ENCODE measurements at regions not wholly inside any gene's neighbourhood (a gene's known extent, or its start where the extent isn't known, plus 50 kb on each side); places are given as distances from the start of the nearest gene placed in this dataset.

DNA sequence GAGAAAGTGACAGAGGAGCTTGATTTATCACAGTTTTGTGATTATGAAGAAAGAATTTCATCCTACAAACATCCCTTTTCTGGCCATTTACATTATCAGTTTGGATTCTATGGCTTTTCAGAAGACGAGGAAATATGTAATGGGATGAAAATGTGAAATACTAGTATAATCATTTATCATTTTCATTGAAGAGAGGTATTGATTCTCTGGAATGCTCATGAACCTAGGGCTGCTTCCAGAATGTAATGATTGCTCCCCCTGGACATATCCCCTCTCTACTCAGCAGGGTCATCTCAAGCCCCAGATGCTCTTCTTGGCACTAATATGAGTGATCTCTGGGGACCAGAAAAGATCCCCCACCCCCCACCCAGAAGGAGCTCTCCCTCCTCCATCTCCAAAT is 106.7 kb upstream of the ZNF618 start:
- TF ChIP-seq, protein P1, sequence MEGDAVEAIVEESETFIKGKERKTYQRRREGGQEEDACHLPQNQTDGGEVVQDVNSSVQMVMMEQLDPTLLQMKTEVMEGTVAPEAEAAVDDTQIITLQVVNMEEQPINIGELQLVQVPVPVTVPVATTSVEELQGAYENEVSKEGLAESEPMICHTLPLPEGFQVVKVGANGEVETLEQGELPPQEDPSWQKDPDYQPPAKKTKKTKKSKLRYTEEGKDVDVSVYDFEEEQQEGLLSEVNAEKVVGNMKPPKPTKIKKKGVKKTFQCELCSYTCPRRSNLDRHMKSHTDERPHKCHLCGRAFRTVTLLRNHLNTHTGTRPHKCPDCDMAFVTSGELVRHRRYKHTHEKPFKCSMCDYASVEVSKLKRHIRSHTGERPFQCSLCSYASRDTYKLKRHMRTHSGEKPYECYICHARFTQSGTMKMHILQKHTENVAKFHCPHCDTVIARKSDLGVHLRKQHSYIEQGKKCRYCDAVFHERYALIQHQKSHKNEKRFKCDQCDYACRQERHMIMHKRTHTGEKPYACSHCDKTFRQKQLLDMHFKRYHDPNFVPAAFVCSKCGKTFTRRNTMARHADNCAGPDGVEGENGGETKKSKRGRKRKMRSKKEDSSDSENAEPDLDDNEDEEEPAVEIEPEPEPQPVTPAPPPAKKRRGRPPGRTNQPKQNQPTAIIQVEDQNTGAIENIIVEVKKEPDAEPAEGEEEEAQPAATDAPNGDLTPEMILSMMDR (IDR thresholded peaks at IDR 0.05): no peak
- TF ChIP-seq POLR2A (IDR thresholded peaks at IDR 0.05) (no peak), POLR2AphosphoS5 (IDR thresholded peaks at IDR 0.05; ENCODE audit: insufficient read depth in 1 of 2, low read depth in 1 of 2) (no peak)
